ENCODE measurements at regions not wholly inside any gene's neighbourhood (a gene's known extent, or its start where the extent isn't known, plus 50 kb on each side); places are given as distances from the start of the nearest gene placed in this dataset.

DNA sequence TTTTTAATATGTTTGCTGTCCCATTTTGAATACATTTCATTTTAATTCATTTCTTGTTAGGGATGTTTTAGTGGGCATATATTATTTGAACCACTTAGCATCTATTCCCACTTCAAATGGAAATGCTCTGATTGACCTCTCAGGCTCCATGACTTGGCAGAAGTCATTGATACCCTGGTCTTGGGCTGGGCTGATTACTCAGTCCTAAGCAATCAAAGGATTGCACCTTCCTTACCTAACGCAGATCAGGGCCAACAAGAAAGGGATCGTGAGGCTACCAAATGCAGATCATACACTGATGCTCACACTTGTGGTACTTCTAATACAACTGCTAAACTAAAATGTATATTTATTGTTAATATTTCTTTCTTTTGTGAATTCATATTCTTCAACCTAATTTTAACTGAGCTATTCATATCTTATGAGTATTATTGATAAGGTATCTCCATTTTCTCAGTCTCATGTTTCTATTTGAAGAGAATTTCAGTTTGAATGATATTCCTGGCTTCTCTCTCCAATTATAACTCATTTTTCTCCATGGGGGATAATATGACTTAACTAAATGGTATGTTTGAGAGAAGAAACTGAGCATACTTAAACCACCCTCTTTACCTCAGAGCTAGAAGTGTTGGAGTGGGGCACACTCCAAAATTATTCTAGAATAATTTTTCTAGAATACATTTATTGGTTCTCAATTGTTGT, 615.5 kb upstream of the ADAMTS5 start:
- Histone ChIP-seq H3K4me3 (ENCODE audit: insufficient read depth in 1 of 2, low read depth in 1 of 2, low read length in 2 of 2) (no peak overlapping the region), H3K4ac (ENCODE audit: low read depth in 1 of 2, low read length in 2 of 2) (no peak overlapping the region), H2AK5ac (ENCODE audit: low read length, severe bottlenecking) (peak overlapping the region; percentile 79), H3K79me1 (replicated peaks; ENCODE audit: low read length, poor library complexity, severe bottlenecking) (no peaks in the 10 kb centered on the region), H3K27ac (ENCODE audit: low read length, poor library complexity, severe bottlenecking) (peak overlapping the region; percentile 90), H3K27me3 (ENCODE audit: control insufficient read depth in 1 of 2, insufficient read depth in 1 of 2, low read length in 2 of 2) (no peaks in the 10 kb centered on the region), H3K14ac (ENCODE audit: low read length in 2 of 2) (no peak overlapping the region), H4K91ac (ENCODE audit: low read length) (no peak overlapping the region), H3K23ac (ENCODE audit: low read length in 2 of 2) (no peak overlapping the region), H3K4me2 (ENCODE audit: low read length, poor library complexity, severe bottlenecking) (no peak overlapping the region), H2BK12ac (ENCODE audit: low read length in 2 of 2) (no peak overlapping the region), H2BK5ac (ENCODE audit: low read depth, low read length, poor library complexity, severe bottlenecking) (peak overlapping the region; percentile 81), H2AFZ (ENCODE audit: low read depth, low read length) (no peak overlapping the region), H3K18ac (ENCODE audit: low read depth in 1 of 2, low read length in 2 of 2) (no peak overlapping the region), H4K8ac (ENCODE audit: low read length) (no peak overlapping the region), H2BK120ac (ENCODE audit: low read depth, low read length) (no peak overlapping the region), H3K36me3 (ENCODE audit: control insufficient read depth in 1 of 2, insufficient read depth in 2 of 2, low read depth in 1 of 2, low read length in 2 of 2) (no peaks in the 10 kb centered on the region), H3K9me3 (ENCODE audit: control insufficient read depth, low read length) (no peaks in the 10 kb centered on the region), H2BK15ac (ENCODE audit: low read depth, poor library complexity, severe bottlenecking) (no peak overlapping the region), H3K4me1 (ENCODE audit: control insufficient read depth, insufficient read depth, low read depth, low read length) (peaks cover 2% of the 10 kb centered on the region), H3K9ac (ENCODE audit: low read length) (peak overlapping the region; percentile 56)
- 90% methylated on average over 2 of the region's 2 CpGs for WGBS
- no peak for DNase-seq

GRCh38 chr21:27581168-27581567, 614.3 kb upstream of the ADAMTS5 start:
- Histone ChIP-seq H3K27ac (ENCODE audit: low read length, poor library complexity, severe bottlenecking) (no peak overlapping the region), H3K4ac (ENCODE audit: low read depth in 1 of 2, low read length in 2 of 2) (no peak overlapping the region), H3K4me2 (ENCODE audit: low read length, poor library complexity, severe bottlenecking) (no peak overlapping the region), H4K91ac (ENCODE audit: low read length) (no peak overlapping the region), H3K27me3 (ENCODE audit: control insufficient read depth in 1 of 2, insufficient read depth in 1 of 2, low read length in 2 of 2) (no peaks in the 10 kb centered on the region), H2BK15ac (ENCODE audit: low read depth, poor library complexity, severe bottlenecking) (no peak overlapping the region), H2AK5ac (ENCODE audit: low read length, severe bottlenecking) (no peak overlapping the region), H3K4me1 (ENCODE audit: control insufficient read depth, insufficient read depth, low read depth, low read length) (peaks cover 2% of the 10 kb centered on the region), H3K23ac (ENCODE audit: low read length in 2 of 2) (no peak overlapping the region), H2BK5ac (ENCODE audit: low read depth, low read length, poor library complexity, severe bottlenecking) (no peak overlapping the region), H3K36me3 (ENCODE audit: control insufficient read depth in 1 of 2, insufficient read depth in 2 of 2, low read depth in 1 of 2, low read length in 2 of 2) (no peaks in the 10 kb centered on the region), H3K14ac (ENCODE audit: low read length in 2 of 2) (no peak overlapping the region), H2BK120ac (ENCODE audit: low read depth, low read length) (no peak overlapping the region), H2AFZ (ENCODE audit: low read depth, low read length) (no peak overlapping the region), H4K8ac (ENCODE audit: low read length) (no peak overlapping the region), H3K9me3 (ENCODE audit: control insufficient read depth, low read length) (no peaks in the 10 kb centered on the region), H3K9ac (ENCODE audit: low read length) (no peak overlapping the region), H3K79me1 (replicated peaks; ENCODE audit: low read length, poor library complexity, severe bottlenecking) (no peaks in the 10 kb centered on the region), H3K18ac (ENCODE audit: low read depth in 1 of 2, low read length in 2 of 2) (no peak overlapping the region), H3K4me3 (ENCODE audit: insufficient read depth in 1 of 2, low read depth in 1 of 2, low read length in 2 of 2) (no peak overlapping the region), H2BK12ac (ENCODE audit: low read length in 2 of 2) (no peak overlapping the region)
- no peak for DNase-seq
- no CpG with 5 or more reads among the region's 4 CpGs for WGBS

DNA sequence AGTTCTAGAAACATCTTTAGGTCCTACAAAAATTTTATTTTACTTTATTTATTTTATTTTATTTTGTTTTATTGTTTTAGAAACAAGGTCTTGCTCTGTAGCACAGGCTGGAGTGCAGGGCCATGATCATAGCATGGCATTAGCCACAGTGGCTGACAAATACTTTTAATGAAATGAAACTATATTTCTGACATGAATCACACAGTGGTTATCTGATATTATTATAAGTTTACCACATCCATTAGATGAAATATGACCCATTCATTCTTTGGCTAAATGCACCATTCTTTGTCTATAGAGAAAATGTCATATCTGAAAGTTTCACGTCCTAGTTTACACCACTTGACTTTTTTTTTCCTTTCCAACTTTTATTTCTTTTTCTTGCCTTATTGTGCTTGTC, 613.4 kb upstream of the ADAMTS5 start:
- 100% methylated on average over 1 of the region's 1 CpG for WGBS
- no peaks in the 10 kb centered on the region for H3K36me3 ChIP-seq (ENCODE audit: control insufficient read depth in 1 of 2, insufficient read depth in 2 of 2, low read depth in 1 of 2, low read length in 2 of 2)
- no peaks in the 10 kb centered on the region for H3K9me3 ChIP-seq (ENCODE audit: control insufficient read depth, low read length)
- no peak overlapping the region for H3K27ac ChIP-seq (ENCODE audit: low read length, poor library complexity, severe bottlenecking)
- no peak overlapping the region for H3K4me3 ChIP-seq (ENCODE audit: insufficient read depth in 1 of 2, low read depth in 1 of 2, low read length in 2 of 2)
- H2BK5ac ChIP-seq (ENCODE audit: low read depth, low read length, poor library complexity, severe bottlenecking) = peak overlapping the region; percentile 31
- no peak overlapping the region for H3K4me2 ChIP-seq (ENCODE audit: low read length, poor library complexity, severe bottlenecking)
- no peak for DNase-seq
- no peak overlapping the region for H4K91ac ChIP-seq (ENCODE audit: low read length)
- H3K9ac ChIP-seq (ENCODE audit: low read length) = no peak overlapping the region
- no peaks in the 10 kb centered on the region for H3K27me3 ChIP-seq (ENCODE audit: control insufficient read depth in 1 of 2, insufficient read depth in 1 of 2, low read length in 2 of 2)
- H3K18ac ChIP-seq (ENCODE audit: low read depth in 1 of 2, low read length in 2 of 2) = no peak overlapping the region
- no peak overlapping the region for H2BK12ac ChIP-seq (ENCODE audit: low read length in 2 of 2)
- no peak overlapping the region for H2BK15ac ChIP-seq (ENCODE audit: low read depth, poor library complexity, severe bottlenecking)
- no peak overlapping the region for H2AFZ ChIP-seq (ENCODE audit: low read depth, low read length)
- H3K4me1 ChIP-seq (ENCODE audit: control insufficient read depth, insufficient read depth, low read depth, low read length) = peaks cover 2% of the 10 kb centered on the region
- H3K23ac ChIP-seq (ENCODE audit: low read length in 2 of 2) = no peak overlapping the region
- H4K8ac ChIP-seq (ENCODE audit: low read length) = no peak overlapping the region
- H2BK120ac ChIP-seq (ENCODE audit: low read depth, low read length) = no peak overlapping the region
- no peak overlapping the region for H2AK5ac ChIP-seq (ENCODE audit: low read length, severe bottlenecking)
- H3K14ac ChIP-seq (ENCODE audit: low read length in 2 of 2) = no peak overlapping the region
- no peak overlapping the region for H3K4ac ChIP-seq (ENCODE audit: low read depth in 1 of 2, low read length in 2 of 2)
- no peaks in the 10 kb centered on the region for H3K79me1 ChIP-seq (replicated peaks; ENCODE audit: low read length, poor library complexity, severe bottlenecking)

- Histone ChIP-seq H2AFZ (ENCODE audit: low read depth, low read length) (no peak overlapping the region), H4K91ac (ENCODE audit: low read length) (no peak overlapping the region), H3K4me1 (ENCODE audit: control insufficient read depth, insufficient read depth, low read depth, low read length) (no peaks in the 10 kb centered on the region), H2BK12ac (ENCODE audit: low read length in 2 of 2) (no peak overlapping the region), H2BK15ac (ENCODE audit: low read depth, poor library complexity, severe bottlenecking) (no peak overlapping the region), H2BK5ac (ENCODE audit: low read depth, low read length, poor library complexity, severe bottlenecking) (no peak overlapping the region), H3K27me3 (ENCODE audit: control insufficient read depth in 1 of 2, insufficient read depth in 1 of 2, low read length in 2 of 2) (no peaks in the 10 kb centered on the region), H3K4ac (ENCODE audit: low read depth in 1 of 2, low read length in 2 of 2) (no peak overlapping the region), H2AK5ac (ENCODE audit: low read length, severe bottlenecking) (no peak overlapping the region), H3K36me3 (ENCODE audit: control insufficient read depth in 1 of 2, insufficient read depth in 2 of 2, low read depth in 1 of 2, low read length in 2 of 2) (no peaks in the 10 kb centered on the region), H2BK120ac (ENCODE audit: low read depth, low read length) (no peak overlapping the region), H3K14ac (ENCODE audit: low read length in 2 of 2) (no peak overlapping the region), H3K23ac (ENCODE audit: low read length in 2 of 2) (no peak overlapping the region), H3K27ac (ENCODE audit: low read length, poor library complexity, severe bottlenecking) (no peak overlapping the region), H3K4me2 (ENCODE audit: low read length, poor library complexity, severe bottlenecking) (no peak overlapping the region), H3K4me3 (ENCODE audit: insufficient read depth in 1 of 2, low read depth in 1 of 2, low read length in 2 of 2) (no peak overlapping the region), H3K18ac (ENCODE audit: low read depth in 1 of 2, low read length in 2 of 2) (no peak overlapping the region), H3K9me3 (ENCODE audit: control insufficient read depth, low read length) (no peaks in the 10 kb centered on the region), H3K9ac (ENCODE audit: low read length) (no peak overlapping the region), H3K79me1 (replicated peaks; ENCODE audit: low read length, poor library complexity, severe bottlenecking) (no peaks in the 10 kb centered on the region), H4K8ac (ENCODE audit: low read length) (no peak overlapping the region)
- 95% methylated on average over 6 of the region's 6 CpGs for WGBS
- DNase-seq = no peak
These were observed 611.9 kb upstream of the ADAMTS5 start for GRCh38 chr21:27578741-27579265.
